SKM-1 treated with dmso at 0.1 percent for 144 hours (cell line): ENCODE measurements at regions not wholly inside any gene's neighbourhood (a gene's known extent, or its start where the extent isn't known, plus 50 kb on each side); places are given as distances from the start of the nearest gene placed in this dataset.
"Not testable (repeated sequence)": the region's sequence is repeated elsewhere in the genome, so short reads cannot be mapped to it uniquely, and the experiment has no call there.

ENCODE experiments used
- DNase-seq: peaks from one replicate; lab custom pipeline; 2025; ENCODE audit not compliant: unreplicated experiment; lab: John Stamatoyannopoulos, UW

DNA sequence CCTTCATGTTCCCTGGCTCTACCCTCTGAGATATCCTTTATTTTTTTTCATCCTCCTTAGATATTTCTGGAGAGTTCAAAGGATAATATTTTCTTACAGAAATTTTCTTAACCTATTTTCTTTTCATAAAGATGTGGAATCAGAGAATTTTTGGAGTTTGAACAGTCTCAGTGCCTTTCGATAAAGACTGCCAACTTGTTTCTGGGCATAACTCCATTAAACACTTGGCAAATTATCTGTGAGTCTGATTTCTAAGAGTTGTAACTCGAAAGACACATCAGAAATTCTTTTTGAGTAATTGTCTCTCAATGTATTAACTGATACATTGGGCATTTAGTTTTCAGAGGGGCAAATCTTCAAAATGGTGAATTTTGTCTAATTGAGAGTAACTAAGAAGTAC, 1255.6 kb downstream of the NCAM2 start:
- DNase-seq, result no peak

GRCh38 chr21:22258821-22259220, 1260.6 kb downstream of the NCAM2 start:
- DNase-seq, result no peak

GRCh38 chr21:22260274-22260673, 1262.1 kb downstream of the NCAM2 start:
- no peak for DNase-seq

DNA sequence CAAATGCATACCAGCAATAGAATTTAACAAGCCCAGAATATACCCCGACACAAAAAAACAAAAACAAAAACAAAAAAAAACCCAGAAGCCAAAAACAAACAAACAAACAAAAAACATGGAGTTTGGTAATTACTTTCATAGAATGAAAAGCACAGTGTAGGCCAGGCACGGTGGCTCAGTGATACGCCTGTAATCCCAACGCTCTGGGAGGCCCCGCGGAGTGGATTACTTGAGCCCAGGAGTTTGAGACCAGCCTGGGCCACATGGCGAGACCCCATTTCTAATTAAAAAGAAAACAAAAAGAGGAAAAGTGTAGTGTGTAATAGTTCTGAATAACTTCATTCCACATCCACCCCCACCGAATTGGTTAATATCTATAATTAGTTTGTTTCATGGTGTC, 1265.7 kb downstream of the NCAM2 start:
- DNase-seq, result no peak

DNA sequence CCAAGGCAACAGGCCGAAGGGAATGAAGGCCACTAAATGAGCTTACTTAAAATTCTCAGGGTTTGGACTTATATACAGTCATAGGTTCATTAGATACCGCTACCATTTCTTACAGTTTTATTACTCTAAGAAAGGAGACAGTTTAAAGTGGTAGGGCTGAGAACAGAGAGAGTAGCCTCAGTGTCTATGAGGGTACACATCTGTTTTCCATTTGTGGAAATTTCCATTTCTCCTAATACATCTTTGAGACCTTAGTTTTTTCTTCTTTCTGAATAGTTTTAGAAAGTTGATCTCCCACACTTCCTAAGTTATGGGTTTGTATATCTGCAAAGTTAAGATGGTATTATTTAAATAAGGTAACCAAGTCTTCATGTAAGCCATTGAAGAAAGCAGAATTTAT, 1279.1 kb downstream of the NCAM2 start:
- no peak for DNase-seq

DNA sequence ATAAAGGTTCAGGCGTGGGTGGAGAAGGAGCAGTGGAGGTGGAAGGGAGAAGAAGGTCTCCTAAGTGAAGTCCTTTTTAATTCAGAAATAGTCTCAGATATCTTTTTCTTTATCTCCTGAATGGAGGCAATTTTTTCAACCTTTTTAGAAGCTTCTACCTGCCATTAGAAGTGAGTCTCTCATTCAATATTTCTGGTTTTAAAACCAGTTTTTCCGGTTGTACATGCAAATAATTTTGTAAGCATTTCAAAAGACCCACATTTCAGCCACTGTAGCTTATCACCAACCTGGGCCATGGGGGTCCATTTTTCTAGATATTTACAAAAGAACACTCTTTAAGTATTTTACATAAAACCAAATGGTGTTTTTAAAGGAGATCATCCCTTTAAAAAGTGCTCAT, 1280.2 kb downstream of the NCAM2 start:
- DNase-seq, result no peak

- no peak for DNase-seq
Measured at GRCh38 chr21:22280851-22281250, 1282.6 kb downstream of the NCAM2 start.

DNA sequence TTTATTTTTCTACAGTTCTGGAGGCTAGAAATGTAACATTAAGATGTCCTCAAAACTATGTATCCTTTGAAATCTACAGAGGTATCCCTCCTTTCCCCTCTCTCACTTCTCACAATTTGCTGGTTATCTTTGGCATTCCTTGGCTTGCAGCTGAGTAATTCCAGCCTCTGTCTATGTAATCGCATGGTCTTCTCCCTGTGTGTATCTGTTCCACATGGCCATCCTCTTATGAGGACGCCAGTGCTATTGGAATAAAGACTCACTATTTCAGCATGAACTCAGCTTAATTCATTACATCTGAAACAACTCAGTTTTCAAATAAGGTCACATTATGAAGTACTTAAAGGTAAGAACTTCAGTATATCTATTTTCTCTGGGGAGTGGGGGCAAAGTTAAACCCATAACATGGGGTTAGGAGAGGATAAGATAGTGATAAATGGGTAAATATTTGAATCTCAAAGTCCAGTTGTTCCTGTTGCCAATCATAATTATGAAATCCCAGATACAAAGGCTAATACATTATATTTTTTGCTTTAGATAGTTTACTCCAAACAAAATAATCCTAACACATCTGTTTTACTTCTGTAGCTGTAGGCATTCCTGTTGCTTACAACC, 1290.8 kb downstream of the NCAM2 start:
- DNase-seq, result no peak

DNA sequence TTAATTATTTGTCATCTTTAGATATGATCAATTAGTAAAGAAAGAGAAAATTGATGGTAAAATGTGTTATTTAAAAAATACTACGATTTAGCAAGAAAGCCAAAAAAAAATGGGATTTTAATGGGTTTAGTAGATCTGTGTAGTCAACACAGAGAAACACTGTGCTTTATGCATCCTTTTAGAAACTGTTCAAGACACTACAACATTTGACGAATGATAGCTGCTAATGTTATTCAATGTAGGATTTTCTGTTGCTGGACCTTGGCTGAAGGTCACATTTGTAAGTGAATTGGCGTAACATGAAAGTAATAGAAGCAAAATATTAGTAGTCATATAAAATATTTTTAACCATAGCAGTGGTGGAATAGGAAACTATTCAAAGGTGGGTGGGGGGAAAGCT, 1293.9 kb downstream of the NCAM2 start:
- no peak for DNase-seq

GRCh38 chr21:22297575-22297974, 1299.4 kb downstream of the NCAM2 start:
- no peak for DNase-seq

DNA sequence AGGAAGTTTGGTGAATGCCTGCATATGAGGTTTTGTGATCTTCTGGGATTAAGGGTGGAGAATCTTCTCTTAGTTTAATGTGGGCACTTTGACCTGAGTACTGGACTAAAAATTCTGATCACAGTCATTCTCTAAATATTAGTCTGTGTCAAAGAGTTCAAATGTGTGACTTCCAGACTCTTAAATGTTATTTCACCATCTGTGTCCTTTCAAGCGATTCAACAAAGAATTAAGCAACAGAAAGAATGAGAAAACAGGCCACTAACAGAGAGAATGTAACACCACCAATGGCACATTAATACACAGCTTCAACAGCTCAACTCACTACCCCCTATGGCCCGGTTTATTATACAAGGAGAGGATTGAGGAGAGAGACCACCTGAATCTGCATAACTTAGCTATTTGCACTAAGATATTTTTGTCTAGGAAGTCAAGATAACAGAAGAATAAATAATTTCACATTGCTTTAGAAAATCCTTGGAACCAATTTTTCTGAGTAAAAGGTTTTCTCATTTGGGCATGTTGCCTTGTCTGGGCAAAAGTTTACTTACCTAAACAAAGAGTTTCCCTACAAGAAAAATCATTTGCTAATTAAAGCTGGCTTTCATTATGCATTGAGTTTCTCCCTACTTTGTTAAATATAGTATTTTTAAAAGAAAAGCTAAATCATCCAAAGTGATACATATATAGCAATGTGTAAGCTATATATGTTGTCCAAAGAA, 1313.7 kb downstream of the NCAM2 start:
- DNase-seq, result no peak

GRCh38 chr21:22314963-22315362, 1316.8 kb downstream of the NCAM2 start:
- no peak for DNase-seq

DNA sequence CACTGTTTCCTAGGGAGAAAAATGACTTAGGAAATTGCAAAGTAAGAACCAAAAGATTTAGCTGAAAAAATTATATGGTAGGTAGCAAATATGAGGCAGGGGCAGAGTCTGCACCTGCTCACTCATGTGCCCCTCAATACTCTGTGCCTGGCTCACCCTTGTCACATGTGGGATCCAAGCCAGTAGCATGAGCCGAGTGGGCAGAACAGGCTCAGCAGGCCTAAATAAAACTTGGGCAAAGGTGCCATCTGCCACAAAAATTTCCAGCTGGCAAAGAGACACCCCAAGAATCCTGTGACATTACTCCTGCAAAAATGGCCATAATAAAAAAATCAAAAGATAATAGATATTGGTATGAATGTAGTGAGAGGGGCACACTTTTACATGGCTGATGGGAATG, 1321.2 kb downstream of the NCAM2 start:
- DNase-seq, result no peak

DNA sequence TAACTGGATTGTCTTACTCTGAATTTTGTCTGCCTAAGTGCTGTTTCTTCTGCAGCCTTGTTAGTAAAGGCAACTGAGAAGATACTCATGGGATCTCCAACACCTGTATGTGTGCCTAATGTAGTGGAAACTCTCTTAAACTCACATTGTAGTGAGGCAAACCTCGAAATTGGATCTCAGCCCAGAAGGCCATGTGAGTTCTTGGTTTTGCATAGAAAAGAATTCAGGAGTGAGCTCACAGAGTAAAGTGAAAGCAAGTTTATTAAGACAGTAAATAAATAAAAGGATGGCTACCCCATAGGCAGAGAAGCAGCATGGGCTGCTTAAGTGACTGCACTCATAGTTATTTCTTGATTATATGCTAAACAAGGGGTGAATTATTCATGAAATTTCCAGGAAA, 1344.7 kb downstream of the NCAM2 start:
- no peak for DNase-seq

DNA sequence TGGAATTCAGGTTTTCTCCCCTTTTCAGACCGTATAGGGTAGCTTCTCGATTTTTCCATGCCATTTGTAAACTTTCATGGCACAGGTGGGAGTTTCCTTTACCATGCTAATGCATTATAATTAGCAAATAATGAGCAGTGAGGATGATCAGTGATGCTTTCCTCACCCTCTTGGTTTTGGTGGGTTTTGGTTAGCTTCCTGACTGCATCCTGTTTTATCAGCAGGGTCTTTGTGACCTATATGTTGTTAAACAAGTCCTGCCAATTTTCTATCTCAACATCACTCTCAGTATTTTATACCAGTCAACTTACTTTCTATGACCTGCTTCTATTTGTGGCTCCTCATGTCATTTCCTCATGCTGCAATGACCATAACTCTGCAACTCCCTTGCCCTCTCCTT, 1345.1 kb downstream of the NCAM2 start:
- no peak for DNase-seq

GRCh38 chr21:22343721-22344120, 1345.5 kb downstream of the NCAM2 start:
- no peak for DNase-seq

DNA sequence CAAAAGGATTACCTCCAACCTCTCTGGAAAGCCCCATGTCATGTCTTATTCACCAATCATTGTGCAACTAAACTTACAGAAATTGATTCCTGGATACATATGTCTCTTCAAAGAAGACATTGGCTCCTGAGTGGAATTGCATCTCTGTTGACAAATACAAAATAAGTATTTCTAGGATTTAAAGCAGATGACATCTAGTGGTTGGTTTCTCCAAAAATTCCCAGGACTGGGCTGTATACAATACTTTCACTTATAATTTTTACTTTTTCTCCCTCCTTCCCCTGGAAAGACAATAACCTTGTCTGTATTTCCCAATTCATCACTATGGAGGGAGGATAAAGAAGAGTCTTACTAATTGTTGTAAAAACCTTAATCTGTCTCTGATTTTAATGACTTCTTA, 1347.4 kb downstream of the NCAM2 start:
- DNase-seq, result no peak

- DNase-seq, result no peak
Measured at GRCh38 chr21:22346576-22346975, 1348.4 kb downstream of the NCAM2 start.

DNA sequence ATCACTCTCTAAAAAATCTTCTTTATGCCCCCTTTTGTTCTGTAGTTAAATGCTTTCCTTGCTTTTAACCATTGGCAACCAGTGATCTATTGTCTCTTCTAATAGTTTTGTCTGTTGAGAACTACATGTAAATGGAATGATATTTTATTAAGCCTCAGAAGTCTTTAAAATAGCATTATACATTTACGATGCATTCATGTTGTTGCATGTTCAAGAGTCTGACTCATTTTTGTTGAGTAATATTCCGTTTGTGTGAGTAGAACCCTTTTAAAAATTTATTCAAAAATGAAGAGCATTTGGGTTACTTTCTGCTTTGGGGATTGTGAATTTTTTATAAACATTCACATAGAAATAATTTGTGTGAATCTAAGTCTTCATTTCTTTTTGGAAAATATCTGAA, 1352.9 kb downstream of the NCAM2 start:
- DNase-seq, result no peak

DNA sequence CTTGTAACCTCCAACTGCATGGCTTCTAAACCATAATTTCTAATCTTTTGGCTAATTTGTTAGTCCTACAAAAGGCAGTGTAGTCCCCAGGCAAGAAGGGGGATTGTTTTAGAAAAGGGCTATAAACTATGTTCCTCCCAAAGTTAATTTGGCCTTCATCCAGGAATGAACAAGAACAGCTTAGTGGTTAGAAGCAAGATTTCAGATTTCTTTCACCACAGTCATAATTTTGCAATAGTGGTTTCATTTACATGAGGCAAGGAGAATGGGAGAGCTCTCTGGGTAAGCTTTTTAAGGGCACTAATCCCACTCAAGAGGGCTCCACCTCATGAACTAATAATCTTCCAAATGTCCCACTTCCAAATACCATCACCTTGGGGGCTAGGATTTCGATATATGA, 1353.9 kb downstream of the NCAM2 start:
- peak; percentile 23 for DNase-seq

GRCh38 chr21:22355949-22356348, 1357.7 kb downstream of the NCAM2 start:
- DNase-seq, result no peak

GRCh38 chr21:22356663-22357062, 1358.5 kb downstream of the NCAM2 start:
- no peak for DNase-seq

DNA sequence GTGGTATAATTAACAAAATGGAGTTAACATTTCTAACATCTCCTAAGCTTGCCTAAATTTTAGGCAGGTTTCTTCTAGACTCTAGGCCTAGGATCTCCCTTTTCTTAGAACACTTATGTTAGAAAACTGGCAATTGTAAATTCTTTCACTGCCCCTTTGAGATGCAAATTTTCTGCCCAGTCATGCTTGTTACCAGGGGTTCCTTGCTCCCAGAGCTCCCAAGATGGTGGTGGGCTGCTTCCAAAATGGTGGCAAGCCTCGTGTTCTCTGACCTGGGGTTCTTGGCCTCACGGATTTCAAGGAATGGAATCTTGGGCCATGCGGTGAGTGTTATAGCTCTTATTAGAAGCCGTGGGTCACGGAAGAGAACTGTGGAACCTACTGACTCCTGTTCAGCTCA, 1361.4 kb downstream of the NCAM2 start:
- DNase-seq, result not testable (repeated sequence)
